Heart left ventricle (tissue), 13 donors: ENCODE measurements at regions not wholly inside any gene's neighbourhood (a gene's known extent, or its start where the extent isn't known, plus 50 kb on each side); places are given as distances from the start of the nearest gene placed in this dataset.

Experiments used
- POLR2A ChIP-seq, 2 donors: fragments of 450-650 bp; IDR thresholded peaks; one replicate each; pipeline ENCODE4 v1.6.1; 2017; ENCODE audit warnings: antibody characterized with exemption in 2 of 2, mild to moderate bottlenecking in 2 of 2, moderate library complexity in 2 of 2
- TF ChIP-seq, protein P1 (sequence below), 12 donors: fragments of 200-600 bp; sonication (generic) in 4 of 12; IDR thresholded peaks; one replicate each; pipeline versions ENCODE4 v1.5.0 to v1.8.0; 2018 to 2022; ENCODE audit warnings: antibody characterized with exemption in 12 of 12, mild to moderate bottlenecking in 5 of 12
- donor health status: ischemic (EF 13 %, LVEDD 7.1; RV severe dilation, severe dysfunction).
- donor health status: DM: no; HTN: yes; CAD: no.
- donor health status: DM: no; HTN: no; CAD: no.
- donor health status: ischemic (EF 25% LVEDD 6.9; RV normal size, moderate dysfunction).
- donor health status: ischemic (EF 25% LVEDD 5.7; RV mildly dilated, moderate dysfunction).
- donor health status: ischemic (EF 35%, LVEDD 5.7; RV mildly dilated, moderate dysfunction).
- donor health status: nonischemic (EF 11% LVEDD 7.7; RV severe dilation, severe dysfunction).
- donor health status: DM: yes; HTN: yes; CAD: no.
- donor health status: PGD.
- donor health status: ischemic (EF 29% LVEDD 5.4; RV normal size, mild dysfunction).
- donor health status: nonischemic (EF 23%, LVEDD 6.1; RV moderate dilation, normal function).

DNA sequence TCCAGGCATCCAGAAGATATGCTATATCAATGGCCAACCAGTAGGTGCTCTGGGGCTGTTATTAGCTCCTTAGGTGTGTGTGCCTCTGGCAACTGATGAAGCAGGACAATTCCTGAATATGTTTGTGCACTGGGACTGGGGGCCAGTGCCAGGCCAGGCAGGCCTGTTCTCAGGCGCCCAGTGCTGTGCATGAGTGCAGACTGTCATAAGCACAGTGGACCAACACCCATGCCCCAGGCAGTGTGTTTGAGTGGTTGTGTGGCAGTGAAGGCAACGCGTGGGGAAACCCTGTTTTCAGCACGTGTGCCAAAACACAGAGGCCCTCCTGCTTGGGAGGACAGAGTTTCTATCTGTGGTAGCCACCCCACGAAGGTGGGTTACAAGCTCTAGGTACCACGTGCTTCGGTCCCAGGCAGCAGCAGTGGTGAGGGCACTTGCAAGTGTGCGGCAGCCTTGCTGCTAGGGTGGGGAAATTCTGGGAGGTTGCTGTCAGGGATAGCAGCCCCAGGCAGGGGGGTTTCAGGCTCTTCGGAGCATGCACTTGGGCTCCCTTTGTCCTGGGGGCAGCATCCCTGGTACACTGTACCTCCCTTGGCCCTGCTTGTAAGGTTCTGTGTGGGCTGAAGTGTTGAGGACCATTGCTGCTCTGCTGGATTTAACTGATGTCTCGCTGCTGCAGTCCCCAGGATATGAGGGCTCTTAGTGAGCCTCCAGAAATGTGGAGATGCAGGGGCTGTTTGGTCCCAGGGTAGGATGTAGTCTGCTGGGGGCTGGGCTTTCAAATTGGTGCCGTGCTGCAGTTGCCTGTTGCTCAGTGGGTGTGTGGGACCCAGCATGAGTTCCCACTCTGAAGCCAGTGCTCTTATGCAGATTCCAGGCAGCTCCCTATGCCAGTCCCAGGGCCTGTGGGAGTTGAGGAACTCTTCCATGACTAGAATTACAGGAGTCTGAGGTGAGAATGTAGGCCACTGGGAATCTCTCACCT is 280.9 kb downstream of the RPRM start:
- TF ChIP-seq, protein P1, sequence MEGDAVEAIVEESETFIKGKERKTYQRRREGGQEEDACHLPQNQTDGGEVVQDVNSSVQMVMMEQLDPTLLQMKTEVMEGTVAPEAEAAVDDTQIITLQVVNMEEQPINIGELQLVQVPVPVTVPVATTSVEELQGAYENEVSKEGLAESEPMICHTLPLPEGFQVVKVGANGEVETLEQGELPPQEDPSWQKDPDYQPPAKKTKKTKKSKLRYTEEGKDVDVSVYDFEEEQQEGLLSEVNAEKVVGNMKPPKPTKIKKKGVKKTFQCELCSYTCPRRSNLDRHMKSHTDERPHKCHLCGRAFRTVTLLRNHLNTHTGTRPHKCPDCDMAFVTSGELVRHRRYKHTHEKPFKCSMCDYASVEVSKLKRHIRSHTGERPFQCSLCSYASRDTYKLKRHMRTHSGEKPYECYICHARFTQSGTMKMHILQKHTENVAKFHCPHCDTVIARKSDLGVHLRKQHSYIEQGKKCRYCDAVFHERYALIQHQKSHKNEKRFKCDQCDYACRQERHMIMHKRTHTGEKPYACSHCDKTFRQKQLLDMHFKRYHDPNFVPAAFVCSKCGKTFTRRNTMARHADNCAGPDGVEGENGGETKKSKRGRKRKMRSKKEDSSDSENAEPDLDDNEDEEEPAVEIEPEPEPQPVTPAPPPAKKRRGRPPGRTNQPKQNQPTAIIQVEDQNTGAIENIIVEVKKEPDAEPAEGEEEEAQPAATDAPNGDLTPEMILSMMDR (IDR thresholded peaks at IDR 0.05) = no peak
- TF ChIP-seq POLR2A (IDR thresholded peaks at IDR 0.05) = no peak
